A549 (cell line): ENCODE measurements at regions not wholly inside any gene's neighbourhood (a gene's known extent, or its start where the extent isn't known, plus 50 kb on each side); places are given as distances from the start of the nearest gene placed in this dataset.

Experiments
- ATAC-seq, 2 experiments: fragments of 200-7000 bp in 1 of 2; fragments of >200 bp in 1 of 2; cut with Nextera tagmentation in 1 of 2; cut with Tn5 transposase in 1 of 2; 3 replicates each; pipeline versions ENCODE4 v1.8.0 to v1.9.1; 2018 to 2020; ENCODE audit warnings: mild to moderate bottlenecking in 1 of 2, moderate library complexity in 1 of 2
- CTCF ChIA-PET: fragments of 300-600 bp; sonication (Branson Sonifier 250); formaldehyde crosslinking; extraction: SDS; loops from one replicate; lab custom pipeline; 2021; ENCODE audit warnings: antibody characterized with exemption, inconsistent platforms; lab: Yijun Ruan, JAX
- POLR2A ChIA-PET: fragments of 350-600 bp; formaldehyde crosslinking; extraction: SDS; loops from one replicate; lab custom pipeline; 2021; ENCODE audit warnings: antibody characterized with exemption, inconsistent platforms; lab: Yijun Ruan, JAX
- DNase-seq, 2 experiments: peaks; one replicate each; pipeline versions ENCODE4 v3.0.0 to v3.0.0-alpha.2; 2011 to 2016; ENCODE audit warnings: low read depth in 1 of 2, low spot score in 1 of 2
- FAIRE-seq: peaks from 2 replicates; lab custom pipeline; 2011; peaks lifted over from hg19 to GRCh38; lab: Jason Lieb, UNC
- H3K27ac ChIP-seq, 2 experiments: fragments of >200 bp; sonication (Bioruptor Twin); formaldehyde crosslinking; 3 replicates each; pipeline ENCODE4 v1.5.1; 2016 to 2017
- H3K4me1 ChIP-seq: fragments of >200 bp; sonication (Bioruptor Twin); formaldehyde crosslinking; 3 replicates; pipeline ENCODE4 v1.6.1; 2016
- H3K4me2 ChIP-seq: fragments of >200 bp; sonication (Bioruptor Twin); formaldehyde crosslinking; 3 replicates; pipeline ENCODE4 v1.6.1; 2016
- H3K4me3 ChIP-seq: fragments of >200 bp; sonication (Bioruptor Twin); formaldehyde crosslinking; 3 replicates; pipeline ENCODE4 v1.5.1; 2016
- H3K9me3 ChIP-seq: fragments of >200 bp; sonication (Bioruptor Twin); formaldehyde crosslinking; 3 replicates; pipeline ENCODE4 v1.6.1; 2016
- BHLHE40 ChIP-seq: IDR thresholded peaks from 2 replicates; pipeline ENCODE4 v1.6.1; 2012; ENCODE audit warnings: low read depth, low read length, inconsistent platforms
- CHD2 ChIP-seq: fragments of 150-350 bp; IDR thresholded peaks from 2 replicates; pipeline ENCODE4 v1.6.1; 2014; ENCODE audit warnings: low read length; ENCODE audit not compliant: partially characterized antibody
- EHF ChIP-seq: fragments of 250-450 bp; sonication (Bioruptor Pico); IDR thresholded peaks from 2 replicates; pipeline ENCODE4 v1.5.0; 2020; ENCODE audit warnings: mild to moderate bottlenecking
- HOXA7 ChIP-seq: fragments of 250-450 bp; sonication (Bioruptor Pico); IDR thresholded peaks from 2 replicates; pipeline ENCODE4 v1.5.0; 2020; ENCODE audit warnings: mild to moderate bottlenecking, moderate library complexity
- HOXB13 ChIP-seq: fragments of 250-450 bp; sonication (Bioruptor Pico); IDR thresholded peaks from 2 replicates; pipeline ENCODE4 v1.5.0; 2020; ENCODE audit warnings: low read depth, mild to moderate bottlenecking, moderate library complexity
- JUNB ChIP-seq: fragments of >200 bp; sonication (Bioruptor Twin); formaldehyde crosslinking; IDR thresholded peaks from 2 replicates; pipeline ENCODE4 v1.6.1; 2016
- KDM5A ChIP-seq: fragments of 200-600 bp; sonication (generic); IDR thresholded peaks from 2 replicates; pipeline ENCODE4 v1.6.1; 2016; ENCODE audit warnings: antibody characterized with exemption, mild to moderate bottlenecking
- POLR2AphosphoS2 ChIP-seq: conservative IDR thresholded peaks from 2 replicates; pipeline ENCODE4 v1.6.1; 2012; ENCODE audit warnings: low read length, improper control_type of control experiment, inconsistent platforms
- RNF2 ChIP-seq: fragments of 200-600 bp; sonication (generic); IDR thresholded peaks from 2 replicates; pipeline ENCODE4 v1.6.1; 2016; ENCODE audit warnings: low read depth, mild to moderate bottlenecking, antibody characterized with exemption, moderate library complexity, borderline replicate concordance
- ZNF302 ChIP-seq: fragments of 250-450 bp; sonication (Bioruptor Pico); IDR thresholded peaks from 2 replicates; pipeline ENCODE4 v1.9.0; 2021; ENCODE audit warnings: inconsistent platforms, mild to moderate bottlenecking, moderate library complexity
- WGBS: methylation state at CpG from one replicate; pipeline ENCODE4 v1.1.6; 2017; ENCODE audit errors: missing lambda C conversion rate; 5-methylcytosine and 5-hydroxymethylcytosine counted together
- TF ChIP-seq, protein P1 (sequence below): fragments of 150-350 bp; IDR thresholded peaks from 2 replicates; pipeline ENCODE4 v1.6.1; 2014; ENCODE audit warnings: low read depth, mild to moderate bottlenecking, low read length
- TF ChIP-seq, protein P2 (sequence below): fragments of >200 bp; sonication (Bioruptor Twin); formaldehyde crosslinking; IDR thresholded peaks from 3 replicates; pipeline ENCODE4 v1.5.1; 2016
- TF ChIP-seq, protein P3 (sequence below): fragments of >200 bp; sonication (Bioruptor Twin); formaldehyde crosslinking; IDR thresholded peaks from 3 replicates; pipeline ENCODE4 v1.6.1; 2016
- TF ChIP-seq, protein P4 (sequence below): fragments of 250-450 bp; sonication (Bioruptor Pico); IDR thresholded peaks from 2 replicates; pipeline ENCODE4 v1.5.0; 2021; ENCODE audit warnings: mild to moderate bottlenecking, moderate library complexity, borderline replicate concordance

DNA sequence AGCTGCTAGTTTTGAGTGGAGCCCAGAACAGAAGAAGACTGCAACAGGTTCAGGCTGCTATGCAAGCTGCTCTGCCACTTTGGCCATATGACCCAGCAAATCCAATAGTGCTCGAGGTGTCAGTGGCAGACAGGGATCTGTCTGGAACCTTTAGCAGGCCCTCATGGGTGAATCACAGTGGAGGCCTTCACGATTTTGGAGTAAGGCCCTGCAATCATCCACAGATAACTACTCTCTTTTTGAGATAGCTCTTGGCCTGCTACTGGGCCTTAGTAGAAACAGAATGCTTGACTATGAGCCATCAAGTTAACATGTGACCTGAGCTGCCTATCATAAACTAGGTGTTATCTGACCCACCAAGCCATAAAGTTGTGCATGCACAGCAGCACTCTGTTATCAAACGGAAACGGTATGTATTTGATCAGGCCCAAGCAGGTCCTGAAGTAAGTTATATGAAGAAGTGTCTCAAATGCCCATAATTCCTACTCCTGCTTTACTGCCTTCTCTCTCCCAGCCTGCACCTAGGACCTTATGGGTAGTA is 116.9 kb upstream of the CCDC196 start:
- H3K4me2 ChIP-seq = no peak overlapping the region
- CTCF ChIA-PET = interaction anchor here (3.1 kb wide), 1 partner anchor 10 kb away, joined by 22 read pairs; no protein-coding TSS in a partner anchor
- FAIRE-seq = no peak
- no peak overlapping the region for H3K4me3 ChIP-seq
- TF ChIP-seq, protein P1, sequence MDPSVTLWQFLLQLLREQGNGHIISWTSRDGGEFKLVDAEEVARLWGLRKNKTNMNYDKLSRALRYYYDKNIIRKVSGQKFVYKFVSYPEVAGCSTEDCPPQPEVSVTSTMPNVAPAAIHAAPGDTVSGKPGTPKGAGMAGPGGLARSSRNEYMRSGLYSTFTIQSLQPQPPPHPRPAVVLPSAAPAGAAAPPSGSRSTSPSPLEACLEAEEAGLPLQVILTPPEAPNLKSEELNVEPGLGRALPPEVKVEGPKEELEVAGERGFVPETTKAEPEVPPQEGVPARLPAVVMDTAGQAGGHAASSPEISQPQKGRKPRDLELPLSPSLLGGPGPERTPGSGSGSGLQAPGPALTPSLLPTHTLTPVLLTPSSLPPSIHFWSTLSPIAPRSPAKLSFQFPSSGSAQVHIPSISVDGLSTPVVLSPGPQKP = no peak
- TF ChIP-seq, protein P2, sequence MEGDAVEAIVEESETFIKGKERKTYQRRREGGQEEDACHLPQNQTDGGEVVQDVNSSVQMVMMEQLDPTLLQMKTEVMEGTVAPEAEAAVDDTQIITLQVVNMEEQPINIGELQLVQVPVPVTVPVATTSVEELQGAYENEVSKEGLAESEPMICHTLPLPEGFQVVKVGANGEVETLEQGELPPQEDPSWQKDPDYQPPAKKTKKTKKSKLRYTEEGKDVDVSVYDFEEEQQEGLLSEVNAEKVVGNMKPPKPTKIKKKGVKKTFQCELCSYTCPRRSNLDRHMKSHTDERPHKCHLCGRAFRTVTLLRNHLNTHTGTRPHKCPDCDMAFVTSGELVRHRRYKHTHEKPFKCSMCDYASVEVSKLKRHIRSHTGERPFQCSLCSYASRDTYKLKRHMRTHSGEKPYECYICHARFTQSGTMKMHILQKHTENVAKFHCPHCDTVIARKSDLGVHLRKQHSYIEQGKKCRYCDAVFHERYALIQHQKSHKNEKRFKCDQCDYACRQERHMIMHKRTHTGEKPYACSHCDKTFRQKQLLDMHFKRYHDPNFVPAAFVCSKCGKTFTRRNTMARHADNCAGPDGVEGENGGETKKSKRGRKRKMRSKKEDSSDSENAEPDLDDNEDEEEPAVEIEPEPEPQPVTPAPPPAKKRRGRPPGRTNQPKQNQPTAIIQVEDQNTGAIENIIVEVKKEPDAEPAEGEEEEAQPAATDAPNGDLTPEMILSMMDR = no peak
- TF ChIP-seq KDM5A = no peak
- TF ChIP-seq BHLHE40 = no peak
- TF ChIP-seq, protein P3, sequence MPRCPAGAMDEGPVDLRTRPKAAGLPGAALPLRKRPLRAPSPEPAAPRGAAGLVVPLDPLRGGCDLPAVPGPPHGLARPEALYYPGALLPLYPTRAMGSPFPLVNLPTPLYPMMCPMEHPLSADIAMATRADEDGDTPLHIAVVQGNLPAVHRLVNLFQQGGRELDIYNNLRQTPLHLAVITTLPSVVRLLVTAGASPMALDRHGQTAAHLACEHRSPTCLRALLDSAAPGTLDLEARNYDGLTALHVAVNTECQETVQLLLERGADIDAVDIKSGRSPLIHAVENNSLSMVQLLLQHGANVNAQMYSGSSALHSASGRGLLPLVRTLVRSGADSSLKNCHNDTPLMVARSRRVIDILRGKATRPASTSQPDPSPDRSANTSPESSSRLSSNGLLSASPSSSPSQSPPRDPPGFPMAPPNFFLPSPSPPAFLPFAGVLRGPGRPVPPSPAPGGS = no peak
- POLR2A ChIA-PET = no interaction called here
- WGBS = 23% methylated on average over 4 of the region's 4 CpGs
- H3K9me3 ChIP-seq = no peaks in the 10 kb centered on the region
- DNase-seq = no peak
- H3K27ac ChIP-seq = no peak overlapping the region
- no peaks in the 10 kb centered on the region for H3K4me1 ChIP-seq
- ATAC-seq = no peak

DNA sequence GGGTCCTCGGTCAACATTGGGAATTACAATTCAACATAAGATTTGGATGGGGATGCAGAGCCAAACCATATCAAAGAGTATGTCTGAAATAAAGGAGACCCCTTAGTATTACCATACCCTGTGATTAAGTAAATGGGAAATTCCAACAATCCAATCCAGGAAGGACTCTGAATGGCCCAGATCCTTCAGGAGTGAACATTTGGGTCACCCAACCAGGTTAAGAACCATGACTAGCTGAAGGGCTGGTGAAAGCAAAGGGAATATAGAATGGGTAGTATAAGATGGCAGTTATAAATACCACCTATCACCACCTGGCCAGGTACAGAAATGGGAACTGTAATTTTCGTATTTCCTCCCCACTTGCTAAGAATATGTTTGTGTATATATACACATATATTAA is 114.4 kb upstream of the CCDC196 start:
- DNase-seq (no peak), ATAC-seq (no peak), FAIRE-seq (no peak)
- H3K9me3 ChIP-seq = no peaks in the 10 kb centered on the region
- CTCF ChIA-PET = interaction anchor here (2.9 kb wide), 1 partner anchor 12 kb away, joined by 16 read pairs; no protein-coding TSS in a partner anchor
- whole genome bisulfite sequencing = 4% methylated on average over 2 of the region's 2 CpGs
- H3K27ac ChIP-seq = no peak overlapping the region
- no peak overlapping the region for H3K4me3 ChIP-seq
- POLR2A ChIA-PET = no interaction called here
- TF ChIP-seq JUNB (no peak), EHF (CRISPR knock-in tag) (no peak), CHD2 (no peak), HOXB13 (no peak), RNF2 (no peak), HOXA7 (no peak), POLR2AphosphoS2 (no peak), ZNF302 (CRISPR knock-in tag) (no peak)
- TF ChIP-seq, protein P1 = no peak
- TF ChIP-seq, protein P4, sequence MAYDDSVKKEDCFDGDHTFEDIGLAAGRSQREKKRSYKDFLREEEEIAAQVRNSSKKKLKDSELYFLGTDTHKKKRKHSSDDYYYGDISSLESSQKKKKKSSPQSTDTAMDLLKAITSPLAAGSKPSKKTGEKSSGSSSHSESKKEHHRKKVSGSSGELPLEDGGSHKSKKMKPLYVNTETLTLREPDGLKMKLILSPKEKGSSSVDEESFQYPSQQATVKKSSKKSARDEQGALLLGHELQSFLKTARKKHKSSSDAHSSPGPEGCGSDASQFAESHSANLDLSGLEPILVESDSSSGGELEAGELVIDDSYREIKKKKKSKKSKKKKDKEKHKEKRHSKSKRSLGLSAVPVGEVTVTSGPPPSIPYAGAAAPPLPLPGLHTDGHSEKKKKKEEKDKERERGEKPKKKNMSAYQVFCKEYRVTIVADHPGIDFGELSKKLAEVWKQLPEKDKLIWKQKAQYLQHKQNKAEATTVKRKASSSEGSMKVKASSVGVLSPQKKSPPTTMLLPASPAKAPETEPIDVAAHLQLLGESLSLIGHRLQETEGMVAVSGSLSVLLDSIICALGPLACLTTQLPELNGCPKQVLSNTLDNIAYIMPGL (CRISPR knock-in tag) = no peak
- H3K4me2 ChIP-seq = no peak overlapping the region
- H3K4me1 ChIP-seq = no peaks in the 10 kb centered on the region
